Parathyroid adenoma (tissue), 2 donors: ENCODE measurements at regions not wholly inside any gene's neighbourhood (a gene's known extent, or its start where the extent isn't known, plus 50 kb on each side); places are given as distances from the start of the nearest gene placed in this dataset.

ENCODE experiments used
- H2AFZ ChIP-seq: fragments of 300-600 bp; sonication (generic); one replicate; pipeline ENCODE4 v1.7.0; 2017; ENCODE audit warnings: antibody characterized with exemption, mild to moderate bottlenecking
- H3K27ac ChIP-seq: fragments of 300-600 bp; sonication (generic); one replicate; pipeline ENCODE4 v1.7.0; 2017
- H3K27me3 ChIP-seq: fragments of 300-600 bp; sonication (generic); one replicate; pipeline ENCODE4 v1.7.0; 2017; ENCODE audit warnings: low read length; ENCODE audit not compliant: control insufficient read depth, insufficient read depth
- H3K36me3 ChIP-seq: fragments of 300-600 bp; sonication (generic); one replicate; pipeline ENCODE4 v1.7.0; 2017; ENCODE audit warnings: low read length; ENCODE audit not compliant: control insufficient read depth, insufficient read depth
- H3K4me1 ChIP-seq: fragments of 300-600 bp; sonication (generic); one replicate; pipeline ENCODE4 v1.7.0; 2017; ENCODE audit warnings: control low read depth
- H3K4me2 ChIP-seq: fragments of 300-600 bp; sonication (generic); one replicate; pipeline ENCODE4 v1.7.0; 2017; ENCODE audit warnings: low read length
- H3K4me3 ChIP-seq: fragments of 300-600 bp; sonication (generic); one replicate; pipeline ENCODE4 v1.7.0; 2017; ENCODE audit warnings: low read depth, low read length
- H3K79me2 ChIP-seq: fragments of 300-600 bp; sonication (generic); one replicate; pipeline ENCODE4 v1.7.0; 2017; ENCODE audit warnings: control low read depth
- H3K9ac ChIP-seq: fragments of 300-600 bp; sonication (generic); one replicate; pipeline ENCODE4 v1.7.0; 2017; ENCODE audit warnings: mild to moderate bottlenecking
- H3K9me3 ChIP-seq: fragments of 300-600 bp; sonication (generic); one replicate; pipeline ENCODE4 v1.7.0; 2017; ENCODE audit warnings: low read length; ENCODE audit not compliant: control insufficient read depth
- CTCF ChIP-seq: fragments of 300-600 bp; sonication (generic); IDR thresholded peaks from one replicate; pipeline ENCODE4 v1.7.0; 2017; ENCODE audit warnings: antibody characterized with exemption, mild to moderate bottlenecking
- donor health status: primary hyperparathyroidism.

- no peak overlapping the region for H2AFZ ChIP-seq
- no peaks in the 10 kb centered on the region for H3K4me1 ChIP-seq
- H3K9me3 ChIP-seq: no peaks in the 10 kb centered on the region
- TF ChIP-seq CTCF: no peak
- no peaks in the 10 kb centered on the region for H3K79me2 ChIP-seq
- H3K27me3 ChIP-seq: no peaks in the 10 kb centered on the region
- H3K27ac ChIP-seq: no peak overlapping the region
- H3K9ac ChIP-seq: no peak overlapping the region
- no peak overlapping the region for H3K4me2 ChIP-seq
- H3K4me3 ChIP-seq: no peak overlapping the region
- no peaks in the 10 kb centered on the region for H3K36me3 ChIP-seq
Observed at GRCh38 chr13:79939689-79940088, 401.2 kb downstream of the SPRY2 start.

DNA sequence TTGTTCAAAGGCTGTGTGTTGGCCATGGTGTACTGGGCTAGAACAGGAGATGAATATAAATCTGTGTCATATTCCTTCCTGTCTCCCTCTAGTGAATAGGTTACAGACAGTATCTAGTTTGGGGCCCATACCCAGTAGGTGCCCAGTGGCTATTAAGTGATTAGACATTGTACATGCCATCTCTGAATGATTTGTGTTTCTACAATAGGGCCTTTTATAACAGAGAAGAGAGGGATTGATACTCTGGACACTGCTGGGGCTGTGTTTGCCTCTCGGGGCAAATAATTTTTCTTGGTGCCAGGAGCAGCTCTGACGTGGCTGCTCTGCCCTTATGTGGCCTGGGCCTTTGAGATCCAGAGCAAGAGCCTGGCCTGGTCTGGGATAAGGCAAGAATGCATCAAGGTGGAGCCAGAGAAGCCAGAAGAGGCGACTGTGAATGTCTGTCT, 403.1 kb downstream of the SPRY2 start:
- Histone ChIP-seq H3K9me3 (no peaks in the 10 kb centered on the region), H3K36me3 (no peaks in the 10 kb centered on the region), H2AFZ (no peak overlapping the region), H3K27me3 (no peaks in the 10 kb centered on the region), H3K9ac (no peak overlapping the region), H3K4me2 (no peak overlapping the region), H3K4me3 (no peak overlapping the region), H3K4me1 (no peaks in the 10 kb centered on the region), H3K79me2 (no peaks in the 10 kb centered on the region), H3K27ac (no peak overlapping the region)
- no peak for TF ChIP-seq CTCF

GRCh38 chr13:79937311-79937710, 403.6 kb downstream of the SPRY2 start:
- no peak for TF ChIP-seq CTCF
- no peak overlapping the region for H2AFZ ChIP-seq
- no peak overlapping the region for H3K4me2 ChIP-seq
- H3K4me3 ChIP-seq: no peak overlapping the region
- H3K27ac ChIP-seq: no peak overlapping the region
- no peaks in the 10 kb centered on the region for H3K79me2 ChIP-seq
- H3K36me3 ChIP-seq: no peaks in the 10 kb centered on the region
- no peaks in the 10 kb centered on the region for H3K4me1 ChIP-seq
- no peak overlapping the region for H3K9ac ChIP-seq
- no peaks in the 10 kb centered on the region for H3K9me3 ChIP-seq
- H3K27me3 ChIP-seq: no peaks in the 10 kb centered on the region

- no peaks in the 10 kb centered on the region for H3K27me3 ChIP-seq
- no peak overlapping the region for H2AFZ ChIP-seq
- H3K79me2 ChIP-seq: no peaks in the 10 kb centered on the region
- no peak for TF ChIP-seq CTCF
- no peak overlapping the region for H3K4me3 ChIP-seq
- H3K4me2 ChIP-seq: no peak overlapping the region
- no peaks in the 10 kb centered on the region for H3K36me3 ChIP-seq
- H3K4me1 ChIP-seq: no peaks in the 10 kb centered on the region
- no peak overlapping the region for H3K27ac ChIP-seq
- H3K9me3 ChIP-seq: no peaks in the 10 kb centered on the region
- no peak overlapping the region for H3K9ac ChIP-seq
Observed at GRCh38 chr13:79936368-79937136, 404.4 kb downstream of the SPRY2 start.

DNA sequence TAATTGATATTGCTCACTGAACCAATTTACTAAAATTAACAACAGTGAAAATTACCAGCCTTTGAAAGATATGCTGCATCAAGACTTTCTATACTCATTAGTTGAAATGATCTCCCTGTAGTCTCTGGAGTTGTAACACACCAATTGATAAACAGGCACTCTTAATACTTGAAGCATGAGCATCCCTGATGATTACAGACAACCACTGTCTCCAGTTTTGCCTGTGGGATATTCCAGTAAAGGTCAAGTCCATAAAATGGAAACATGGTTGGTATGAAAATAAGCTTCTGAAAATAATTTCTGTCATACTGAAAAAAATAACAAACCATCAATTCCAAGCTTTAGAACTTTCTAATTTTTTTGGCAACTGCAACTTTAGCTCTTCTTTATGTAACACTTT, 405.8 kb downstream of the SPRY2 start:
- Histone ChIP-seq H3K36me3 (no peaks in the 10 kb centered on the region), H3K27ac (no peak overlapping the region), H3K27me3 (no peaks in the 10 kb centered on the region), H3K4me3 (no peak overlapping the region), H3K4me1 (no peaks in the 10 kb centered on the region), H2AFZ (no peak overlapping the region), H3K4me2 (no peak overlapping the region), H3K79me2 (no peaks in the 10 kb centered on the region), H3K9ac (no peak overlapping the region), H3K9me3 (no peaks in the 10 kb centered on the region)
- TF ChIP-seq CTCF: no peak
